GM18508 (cell line): ENCODE measurements at regions not wholly inside any gene's neighbourhood (a gene's known extent, or its start where the extent isn't known, plus 50 kb on each side); places are given as distances from the start of the nearest gene placed in this dataset.

Experiments
- ATAC-seq: cut with Tn5 transposase; IDR thresholded peaks from one replicate; pipeline ENCODE4 v1.9.1; 2021; ENCODE audit warnings: moderate number of reproducible peaks; ENCODE audit not compliant: insufficient read depth, unreplicated experiment

- no peak for ATAC-seq
Observed at GRCh38 chr18:79608535-79608934, 71.1 kb upstream of the CTDP1 start.

- no peak for ATAC-seq
Observed at GRCh38 chr18:79608999-79609461, 70.6 kb upstream of the CTDP1 start.

- ATAC-seq, result no peak
Observed at GRCh38 chr18:79609841-79610281, 69.7 kb upstream of the CTDP1 start.

- no peak for ATAC-seq
Observed at GRCh38 chr18:79610461-79611039, 69.1 kb upstream of the CTDP1 start.

- ATAC-seq, result no peak
Observed at GRCh38 chr18:79611040-79611681, 68.4 kb upstream of the CTDP1 start.

- no peak for ATAC-seq
Observed at GRCh38 chr18:79612291-79613108, 67.1 kb upstream of the CTDP1 start.

- ATAC-seq, result no peak
Observed at GRCh38 chr18:79613186-79613931, 66.2 kb upstream of the CTDP1 start.

- no peak for ATAC-seq
Observed at GRCh38 chr18:79614211-79614955, 65.2 kb upstream of the CTDP1 start.

GRCh38 chr18:79615091-79615490 is 64.5 kb upstream of the CTDP1 start:
- ATAC-seq, result no peak

- no peak for ATAC-seq
Observed at GRCh38 chr18:79615586-79615985, 64.0 kb upstream of the CTDP1 start.

GRCh38 chr18:79616651-79617510 is 62.7 kb upstream of the CTDP1 start:
- no peak for ATAC-seq

GRCh38 chr18:79617511-79618500 is 61.8 kb upstream of the CTDP1 start:
- ATAC-seq, result no peak

GRCh38 chr18:79620576-79621165 is 58.9 kb upstream of the CTDP1 start:
- no peak for ATAC-seq

GRCh38 chr18:79621501-79621900 is 58.1 kb upstream of the CTDP1 start:
- no peak for ATAC-seq

GRCh38 chr18:79622004-79622403 is 57.6 kb upstream of the CTDP1 start:
- ATAC-seq, result no peak

GRCh38 chr18:79624356-79625170 is 55.0 kb upstream of the CTDP1 start:
- ATAC-seq, result peak; percentile 16
